ENCODE measurements at regions not wholly inside any gene's neighbourhood (a gene's known extent, or its start where the extent isn't known, plus 50 kb on each side); places are given as distances from the start of the nearest gene placed in this dataset.

GRCh38 chr10:78742406-78742729, 326.4 kb upstream of the ZMIZ1 start:
- TF ChIP-seq CTCF (IDR thresholded peaks at IDR 0.05) (no peak), EZH2 (IDR thresholded peaks at IDR 0.05; ENCODE audit: borderline replicate concordance, insufficient read depth, low read depth, low read length, poor library complexity, severe bottlenecking) (no peak)
